Spleen (tissue), 3 donors: ENCODE measurements at regions not wholly inside any gene's neighbourhood (a gene's known extent, or its start where the extent isn't known, plus 50 kb on each side); places are given as distances from the start of the nearest gene placed in this dataset.

Experiments used
- POLR2A ChIP-seq, 3 donors: fragments of 450-650 bp; IDR thresholded peaks; one replicate each; pipeline ENCODE4 v1.5.1; 2017; ENCODE audit warnings: antibody characterized with exemption in 3 of 3, mild to moderate bottlenecking in 1 of 3
- POLR2AphosphoS5 ChIP-seq, 3 donors: sonication (generic); formaldehyde crosslinking; IDR thresholded peaks; one replicate each; pipeline ENCODE4 v1.5.1; 2017; ENCODE audit warnings: antibody characterized with exemption in 3 of 3

GRCh38 chr12:105559310-105559709 lies 228.8 kb downstream of the C12orf75 start:
- TF ChIP-seq POLR2AphosphoS5 (IDR thresholded peaks at IDR 0.05) = no peak
- no peak for TF ChIP-seq POLR2A (IDR thresholded peaks at IDR 0.05)
